M059J (cell line): ENCODE measurements at regions not wholly inside any gene's neighbourhood (a gene's known extent, or its start where the extent isn't known, plus 50 kb on each side); places are given as distances from the start of the nearest gene placed in this dataset.
"Not testable (repeated sequence)": the region's sequence is repeated elsewhere in the genome, so short reads cannot be mapped to it uniquely, and the experiment has no call there.

ENCODE experiments used
- DNase-seq: peaks from one replicate; pipeline ENCODE4 v3.0.0-alpha.2; 2012; ENCODE audit warnings: low read depth

- DNase-seq: no peak
These were observed 2123.7 kb upstream of the RAG2 start for GRCh38 chr11:38721586-38722315.

- peak; percentile 59 for DNase-seq
These were observed 2120.6 kb upstream of the RAG2 start for GRCh38 chr11:38718659-38719058.

- DNase-seq: peak; percentile 80
These were observed 2120.0 kb upstream of the RAG2 start for GRCh38 chr11:38718049-38718448.

- no peak for DNase-seq
These were observed 2113.1 kb upstream of the RAG2 start for GRCh38 chr11:38711110-38711509.

GRCh38 chr11:38710262-38710661, 2112.2 kb upstream of the RAG2 start:
- no peak for DNase-seq

GRCh38 chr11:38700111-38700510, 2102.1 kb upstream of the RAG2 start:
- DNase-seq: no peak

GRCh38 chr11:38693306-38693705, 2095.3 kb upstream of the RAG2 start:
- no peak for DNase-seq

GRCh38 chr11:38690211-38690610, 2092.2 kb upstream of the RAG2 start:
- DNase-seq: not testable (repeated sequence)

- no peak for DNase-seq
These were observed 2089.0 kb upstream of the RAG2 start for GRCh38 chr11:38687008-38687407.

- DNase-seq: no peak
These were observed 2085.4 kb upstream of the RAG2 start for GRCh38 chr11:38683484-38683883.

GRCh38 chr11:38680746-38681145, 2082.7 kb upstream of the RAG2 start:
- DNase-seq: peak; percentile 58

- peak; percentile 57 for DNase-seq
These were observed 2082.1 kb upstream of the RAG2 start for GRCh38 chr11:38680166-38680565.

- DNase-seq: no peak
These were observed 2074.4 kb upstream of the RAG2 start for GRCh38 chr11:38672445-38672844.

GRCh38 chr11:38667359-38667758, 2069.3 kb upstream of the RAG2 start:
- no peak for DNase-seq

- DNase-seq: peak; percentile 34
These were observed 2050.6 kb upstream of the RAG2 start for GRCh38 chr11:38648604-38649003.

- peak; percentile 42 for DNase-seq
These were observed 2048.3 kb upstream of the RAG2 start for GRCh38 chr11:38646382-38646781.

GRCh38 chr11:38640854-38641253, 2042.8 kb upstream of the RAG2 start:
- DNase-seq: no peak

GRCh38 chr11:38612701-38613100, 2014.7 kb upstream of the RAG2 start:
- DNase-seq: no peak

- DNase-seq: not testable (repeated sequence)
These were observed 2003.3 kb upstream of the RAG2 start for GRCh38 chr11:38601371-38601770.

- DNase-seq: no peak
These were observed 2000.4 kb upstream of the RAG2 start for GRCh38 chr11:38598418-38598817.

GRCh38 chr11:38595359-38596016, 1997.5 kb upstream of the RAG2 start:
- DNase-seq: not testable (repeated sequence)

- no peak for DNase-seq
These were observed 1996.9 kb upstream of the RAG2 start for GRCh38 chr11:38594895-38595294.

GRCh38 chr11:38593649-38594048, 1995.6 kb upstream of the RAG2 start:
- peak; percentile 83 for DNase-seq
